Panc1 (cell line): ENCODE measurements at regions not wholly inside any gene's neighbourhood (a gene's known extent, or its start where the extent isn't known, plus 50 kb on each side); places are given as distances from the start of the nearest gene placed in this dataset.

Experiments
- CTCF ChIP-seq: fragments of 450-650 bp; IDR thresholded peaks from 2 replicates; pipeline ENCODE4 v1.5.1; 2017; ENCODE audit warnings: mild to moderate bottlenecking
- POLR2AphosphoS5 ChIP-seq: IDR thresholded peaks from 2 replicates; pipeline ENCODE4 v1.6.1; 2012; ENCODE audit warnings: mild to moderate bottlenecking, low read depth, low read length, moderate library complexity
- REST ChIP-seq, 2 experiments: IDR thresholded peaks; 2 replicates each; pipeline ENCODE4 v1.6.1; 2011 to 2012; ENCODE audit warnings: low read depth in 2 of 2, control low read depth in 1 of 2, low read length in 1 of 2, mild to moderate bottlenecking in 1 of 2, moderate library complexity in 1 of 2; ENCODE audit not compliant: insufficient read depth in 1 of 2

GRCh38 chr7:85830982-85831381 is 644.1 kb upstream of the SEMA3D start:
- TF ChIP-seq CTCF (no peak), REST (IDR thresholded peaks at IDR 0.05; ENCODE audit: insufficient read depth in 1 of 2, low read depth in 2 of 2, low read length in 1 of 2) (no peak), POLR2AphosphoS5 (no peak)
